ENCODE measurements at regions not wholly inside any gene's neighbourhood (a gene's known extent, or its start where the extent isn't known, plus 50 kb on each side); places are given as distances from the start of the nearest gene placed in this dataset.

GRCh38 chr3:189058071-189058470 is 113.7 kb upstream of the TPRG1 start:
- DNase-seq (ENCODE audit: extremely low spot score) = no peak
- TF ChIP-seq, protein P1, sequence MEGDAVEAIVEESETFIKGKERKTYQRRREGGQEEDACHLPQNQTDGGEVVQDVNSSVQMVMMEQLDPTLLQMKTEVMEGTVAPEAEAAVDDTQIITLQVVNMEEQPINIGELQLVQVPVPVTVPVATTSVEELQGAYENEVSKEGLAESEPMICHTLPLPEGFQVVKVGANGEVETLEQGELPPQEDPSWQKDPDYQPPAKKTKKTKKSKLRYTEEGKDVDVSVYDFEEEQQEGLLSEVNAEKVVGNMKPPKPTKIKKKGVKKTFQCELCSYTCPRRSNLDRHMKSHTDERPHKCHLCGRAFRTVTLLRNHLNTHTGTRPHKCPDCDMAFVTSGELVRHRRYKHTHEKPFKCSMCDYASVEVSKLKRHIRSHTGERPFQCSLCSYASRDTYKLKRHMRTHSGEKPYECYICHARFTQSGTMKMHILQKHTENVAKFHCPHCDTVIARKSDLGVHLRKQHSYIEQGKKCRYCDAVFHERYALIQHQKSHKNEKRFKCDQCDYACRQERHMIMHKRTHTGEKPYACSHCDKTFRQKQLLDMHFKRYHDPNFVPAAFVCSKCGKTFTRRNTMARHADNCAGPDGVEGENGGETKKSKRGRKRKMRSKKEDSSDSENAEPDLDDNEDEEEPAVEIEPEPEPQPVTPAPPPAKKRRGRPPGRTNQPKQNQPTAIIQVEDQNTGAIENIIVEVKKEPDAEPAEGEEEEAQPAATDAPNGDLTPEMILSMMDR (IDR thresholded peaks at IDR 0.05; ENCODE audit: control extremely low read depth, extremely low read depth, low read depth, missing control alignments) = no peak
- ChIA-PET CTCF (interaction anchor here (1.2 to 1.4 kb wide), 2 partner anchors 17 to 27 kb away, joined by 3 to 4 read pairs; no protein-coding TSS in a partner anchor), POLR2A (no interaction called here)

DNA sequence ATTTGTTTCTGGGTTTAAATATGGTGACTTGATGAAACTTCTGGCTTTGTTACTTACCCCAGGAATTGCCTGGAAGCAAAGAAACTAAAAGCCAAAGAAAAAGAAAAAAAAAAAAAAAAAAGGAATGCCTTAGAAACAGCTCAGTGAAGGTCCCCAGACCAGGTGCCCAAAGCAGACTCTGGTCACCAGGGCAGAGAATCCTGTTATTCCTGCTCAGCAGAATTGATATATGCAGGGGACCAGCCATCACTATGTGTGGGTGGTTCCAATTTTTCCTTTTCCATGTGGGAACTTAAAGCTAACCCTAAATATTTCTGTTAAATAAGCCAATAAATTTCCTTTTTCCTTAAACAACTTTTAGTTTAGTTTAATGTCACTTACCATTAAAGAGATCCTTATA is 100.8 kb upstream of the TPRG1 start:
- ChIA-PET CTCF (interaction anchor here (1.2 to 1.5 kb wide), 3 partner anchors 9 to 1331 kb away, joined by 3 to 6 read pairs (median 3); no protein-coding TSS in a partner anchor), POLR2A (no interaction called here)
- TF ChIP-seq, protein P1 (IDR thresholded peaks at IDR 0.05; ENCODE audit: control extremely low read depth, extremely low read depth, low read depth, missing control alignments) = no peak
- DNase-seq (ENCODE audit: extremely low spot score) = no peak

DNA sequence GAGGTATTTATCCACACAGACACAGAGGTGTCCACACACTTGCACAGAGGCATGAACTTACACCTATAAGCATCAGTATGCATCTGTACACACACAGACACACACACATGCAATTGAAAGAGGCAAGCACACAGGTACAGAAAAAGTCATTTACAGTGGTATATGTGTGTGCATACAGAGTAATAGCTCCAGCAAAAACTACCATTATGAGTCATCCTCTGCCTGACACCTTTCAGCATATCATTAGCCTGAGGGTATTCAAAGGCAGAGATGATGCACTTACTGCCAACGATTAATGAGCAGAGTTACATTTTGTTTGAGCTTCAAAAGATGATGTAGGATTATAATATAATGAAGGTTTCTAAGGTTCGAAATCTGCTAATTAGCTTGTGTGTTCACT is 100.3 kb upstream of the TPRG1 start:
- TF ChIP-seq, protein P1 (IDR thresholded peaks at IDR 0.05; ENCODE audit: control extremely low read depth, extremely low read depth, low read depth, missing control alignments) = no peak
- POLR2A ChIA-PET = no interaction called here
- CTCF ChIA-PET = interaction anchor here (1.0 to 1.5 kb wide), 4 partner anchors 10 to 1331 kb away, joined by 3 to 6 read pairs (median 4); no protein-coding TSS in a partner anchor
- DNase-seq (ENCODE audit: extremely low spot score) = no peak

GRCh38 chr3:189076449-189076848 is 95.3 kb upstream of the TPRG1 start:
- CTCF ChIA-PET = no interaction called here

GRCh38 chr3:189080745-189081144 is 91.0 kb upstream of the TPRG1 start:
- CTCF ChIA-PET = no interaction called here
- TF ChIP-seq, protein P1 (IDR thresholded peaks at IDR 0.05; ENCODE audit: control extremely low read depth, extremely low read depth, low read depth, missing control alignments) = no peak
- POLR2A ChIA-PET = no interaction called here
- no peak for DNase-seq (ENCODE audit: extremely low spot score)

More at GRCh38 chr3:189076449-189076848, 95.3 kb upstream of the TPRG1 start:
- POLR2A ChIA-PET = no interaction called here
- TF ChIP-seq, protein P1 (IDR thresholded peaks at IDR 0.05; ENCODE audit: control extremely low read depth, extremely low read depth, low read depth, missing control alignments) = no peak
- DNase-seq (ENCODE audit: extremely low spot score) = no peak

DNA sequence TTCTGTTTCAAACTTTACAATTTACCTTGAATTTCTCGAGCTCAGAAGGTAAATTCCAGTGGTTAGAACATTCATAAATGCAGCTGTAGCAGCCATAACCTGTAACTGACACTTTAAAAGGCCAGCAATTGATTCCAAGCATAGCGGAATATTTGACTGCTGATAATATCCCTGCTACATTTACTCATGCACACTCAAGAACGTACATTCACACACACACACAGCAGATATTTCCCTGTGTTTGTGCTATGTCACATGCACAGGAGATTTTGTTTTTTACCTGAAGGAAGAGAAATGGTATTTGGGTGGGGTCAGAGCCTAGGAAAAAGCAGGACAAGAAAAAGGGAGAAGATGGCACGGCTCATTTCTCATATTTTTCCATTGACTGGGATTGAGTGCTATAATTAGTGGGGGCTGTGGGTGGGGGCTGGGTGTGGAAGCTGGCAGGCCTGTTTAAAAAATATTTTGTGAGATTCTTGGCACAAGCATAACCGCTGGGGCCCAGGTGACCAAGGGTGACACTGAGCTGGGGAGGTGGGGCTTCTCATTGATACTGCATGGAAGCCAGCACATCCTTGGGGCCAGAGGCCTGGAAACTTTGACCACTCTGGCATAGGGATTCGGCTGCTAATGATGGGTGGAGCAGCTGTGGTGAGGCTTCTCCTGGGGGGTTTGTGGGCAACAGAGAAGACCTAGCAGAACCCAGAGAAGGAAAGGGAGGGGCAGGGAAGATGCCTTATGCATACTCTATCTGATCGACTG is 88.9 kb upstream of the TPRG1 start:
- no peak for DNase-seq (ENCODE audit: extremely low spot score)
- CTCF ChIA-PET = interaction anchor here (1.3 kb wide), 1 partner anchor 11 kb away, joined by 3 read pairs; no protein-coding TSS in a partner anchor
- TF ChIP-seq, protein P1 (IDR thresholded peaks at IDR 0.05; ENCODE audit: control extremely low read depth, extremely low read depth, low read depth, missing control alignments) = no peak
- POLR2A ChIA-PET = no interaction called here

Data from GM10248 (cell line).